ENCODE measurements at regions not wholly inside any gene's neighbourhood (a gene's known extent, or its start where the extent isn't known, plus 50 kb on each side); places are given as distances from the start of the nearest gene placed in this dataset.

DNA sequence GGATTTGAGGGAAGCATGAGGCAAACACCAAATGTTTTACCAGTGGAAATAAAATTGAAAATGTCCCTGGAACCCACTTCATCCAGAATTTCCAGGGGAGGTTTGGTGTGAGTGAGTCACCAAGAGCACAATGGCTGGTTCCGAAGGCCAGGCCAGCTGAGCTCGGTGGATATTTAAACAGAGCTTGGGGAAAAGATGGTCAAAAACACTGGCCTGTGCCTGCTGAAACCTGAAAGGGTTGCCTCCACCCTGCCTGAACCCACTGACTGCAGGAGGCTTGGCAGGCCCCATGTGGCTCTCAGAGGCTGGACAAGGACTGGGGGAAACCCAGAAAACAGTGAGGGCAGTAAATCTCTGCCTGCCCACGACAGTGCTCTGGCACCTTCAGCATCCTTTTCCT, 93.9 kb downstream of the TTC32 start:
- no peak for DNase-seq

- DNase-seq = no peak
These were observed 94.4 kb downstream of the TTC32 start for GRCh38 chr2:19807346-19807745.

DNA sequence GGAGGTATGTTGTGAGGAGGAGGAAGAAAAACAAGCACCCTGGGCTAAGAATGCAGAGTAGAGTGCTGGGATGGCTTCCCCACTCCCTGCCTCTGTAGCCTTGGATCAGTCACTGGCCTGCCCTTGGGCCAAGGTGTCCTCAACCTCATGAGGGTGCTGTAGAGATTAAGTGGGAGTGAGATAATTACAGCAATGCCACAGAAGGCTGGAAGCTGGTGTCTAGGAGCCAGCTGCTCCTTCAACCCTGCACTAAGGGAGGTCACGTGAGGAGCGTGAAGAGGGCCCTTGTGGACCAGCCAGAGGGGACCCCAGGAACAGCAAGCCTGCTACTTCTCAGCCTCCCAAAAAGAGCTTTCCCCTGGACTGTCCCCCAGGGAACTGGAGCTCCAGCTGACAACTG, 95.2 kb downstream of the TTC32 start:
- DNase-seq = no peak

- DNase-seq = no peak
These were observed 95.7 kb downstream of the TTC32 start for GRCh38 chr2:19806131-19806530.

DNA sequence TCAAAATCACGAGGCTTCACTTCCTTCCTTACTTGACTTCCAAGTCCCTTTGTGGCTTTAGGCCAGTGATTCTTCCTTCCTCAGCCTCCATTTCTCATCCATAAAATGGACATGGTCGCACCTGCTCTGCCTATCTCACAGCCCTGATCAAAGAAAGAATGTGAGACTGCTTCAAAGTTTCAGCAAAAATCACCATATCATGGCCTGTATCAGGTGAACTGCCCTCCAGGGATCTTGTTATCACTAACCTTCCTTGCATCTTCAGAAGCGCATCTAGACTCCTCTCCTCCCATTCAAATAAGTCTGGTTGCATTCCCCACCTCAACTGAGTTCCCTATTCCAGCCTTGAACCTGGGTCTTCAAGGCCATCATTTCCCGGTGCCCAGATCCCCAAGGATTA, 96.5 kb downstream of the TTC32 start:
- no peak for DNase-seq

- DNase-seq = no peak
These were observed 97.0 kb downstream of the TTC32 start for GRCh38 chr2:19804639-19805260.

- DNase-seq = peak; percentile 35
These were observed 99.5 kb downstream of the TTC32 start for GRCh38 chr2:19802086-19802841.

GRCh38 chr2:19801367-19802080, 100.3 kb downstream of the TTC32 start:
- DNase-seq = peak; percentile 96

DNA sequence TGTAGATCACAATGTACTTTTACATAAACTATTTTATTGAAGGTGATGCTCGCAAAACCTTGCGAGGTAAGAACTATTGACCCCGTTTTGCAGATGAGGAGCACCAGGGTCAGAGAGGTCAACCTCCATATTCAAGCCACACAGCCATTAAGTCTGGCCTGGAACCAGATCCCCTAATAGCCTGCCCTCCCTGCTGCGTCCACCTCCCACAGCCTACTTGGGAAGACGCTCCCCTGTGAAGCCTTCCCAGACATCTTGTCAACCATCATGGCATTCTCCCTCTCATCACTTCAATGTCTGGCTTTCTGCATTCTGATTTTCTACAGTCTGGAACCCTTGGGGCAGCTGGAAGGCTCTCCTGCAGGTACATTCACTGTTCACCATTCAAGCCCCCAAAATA, 101.0 kb downstream of the TTC32 start:
- DNase-seq = no peak

DNA sequence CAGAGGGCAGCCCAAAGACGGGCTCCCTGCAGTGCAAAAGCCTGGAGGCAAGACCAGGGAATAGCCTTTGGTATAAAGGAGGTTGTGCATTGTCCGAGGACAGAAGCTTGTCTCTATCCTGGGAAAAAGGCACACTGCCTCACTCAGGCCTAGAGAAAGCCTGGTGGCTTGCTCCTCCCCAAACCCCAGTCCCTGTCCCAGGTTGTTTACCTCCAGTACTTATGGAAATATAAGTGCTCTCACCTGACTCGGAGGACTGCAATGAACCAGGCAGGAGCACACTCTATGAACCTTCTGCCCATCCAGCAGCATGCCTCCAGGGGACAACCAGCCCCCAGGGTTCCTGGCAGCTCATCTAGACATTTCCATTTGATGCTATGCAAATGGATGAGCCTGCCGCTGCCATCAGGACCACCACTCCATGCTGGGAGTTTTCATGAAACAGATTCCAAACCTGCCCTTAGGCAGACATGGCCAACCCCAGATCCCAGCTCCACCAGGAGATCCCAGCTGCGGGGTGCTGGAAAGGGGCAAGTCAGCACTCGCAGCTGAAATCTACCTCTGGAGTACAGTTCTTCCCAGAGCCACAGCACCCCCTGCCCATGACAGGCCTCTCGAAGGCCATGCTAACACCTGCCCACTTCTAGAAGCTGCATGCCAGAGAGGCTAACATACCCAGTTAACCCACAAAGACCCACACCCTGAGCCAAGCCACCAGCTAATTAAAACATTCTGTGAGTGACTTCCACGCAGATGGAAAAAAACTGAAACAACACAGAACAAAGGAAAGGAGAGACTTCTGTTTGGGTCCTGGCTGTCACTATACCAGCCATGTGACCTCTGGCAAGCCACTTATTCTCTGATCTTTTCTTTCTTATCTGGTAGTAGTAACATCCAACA, 101.7 kb downstream of the TTC32 start:
- no peak for DNase-seq

- DNase-seq = no peak
These were observed 103.9 kb downstream of the TTC32 start for GRCh38 chr2:19797871-19798270.

DNA sequence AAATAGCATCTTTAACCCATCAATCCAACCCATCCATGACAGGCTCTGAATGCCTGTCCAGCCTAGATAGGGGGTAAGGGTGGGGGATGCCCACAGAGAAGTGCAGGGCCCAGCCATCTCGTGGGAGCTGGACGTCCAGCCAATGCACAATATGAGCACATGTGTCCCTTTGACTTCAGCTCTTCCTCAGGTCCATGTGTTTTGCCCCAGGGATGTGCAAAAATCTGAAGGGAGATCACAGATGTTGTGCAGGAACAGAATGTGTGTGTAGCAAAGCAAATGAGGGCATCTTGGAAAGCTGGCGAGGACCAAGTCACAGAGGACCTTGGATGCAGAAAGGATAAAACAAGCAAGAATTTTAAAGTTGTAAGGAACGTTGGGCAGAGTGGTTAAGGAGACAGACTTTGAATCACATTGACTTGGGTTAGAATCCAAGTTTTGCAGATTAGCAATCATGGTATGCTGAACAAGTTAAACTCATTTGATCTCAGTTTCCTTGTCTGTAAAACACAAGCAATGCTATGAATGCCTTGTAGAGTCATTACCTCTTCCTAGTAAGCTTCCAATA, 104.5 kb downstream of the TTC32 start:
- DNase-seq = no peak

DNA sequence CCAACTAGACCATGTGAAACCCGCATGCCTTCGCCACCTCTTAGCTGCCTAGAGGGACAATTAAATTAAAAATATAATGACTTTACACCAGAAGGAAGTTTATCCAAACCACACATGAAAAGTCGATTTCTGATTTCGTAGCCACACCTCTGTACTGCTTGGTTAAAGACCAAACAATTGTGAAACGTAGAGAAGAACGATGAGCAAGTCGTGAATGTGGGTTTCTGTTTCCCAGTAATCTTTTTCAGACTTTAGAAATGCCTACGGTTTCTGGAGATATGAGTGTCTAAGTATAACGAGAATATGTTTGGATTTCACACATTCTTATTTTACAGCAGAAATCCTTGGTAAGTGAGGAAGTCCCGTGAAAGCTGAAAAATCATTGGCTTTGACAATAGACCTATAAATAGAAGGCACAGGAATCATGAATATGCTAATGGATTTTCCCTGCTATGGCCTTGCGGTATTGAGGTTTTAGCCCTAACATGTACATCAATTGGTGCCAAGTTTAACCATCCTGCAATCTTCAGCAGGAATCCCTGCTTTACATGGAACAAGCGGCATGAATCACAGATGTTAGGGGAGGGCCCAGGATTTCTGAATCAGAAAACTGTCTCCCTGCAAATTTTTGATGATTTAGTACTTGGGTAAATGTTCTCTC, 105.6 kb downstream of the TTC32 start:
- peak; percentile 89 for DNase-seq

DNA sequence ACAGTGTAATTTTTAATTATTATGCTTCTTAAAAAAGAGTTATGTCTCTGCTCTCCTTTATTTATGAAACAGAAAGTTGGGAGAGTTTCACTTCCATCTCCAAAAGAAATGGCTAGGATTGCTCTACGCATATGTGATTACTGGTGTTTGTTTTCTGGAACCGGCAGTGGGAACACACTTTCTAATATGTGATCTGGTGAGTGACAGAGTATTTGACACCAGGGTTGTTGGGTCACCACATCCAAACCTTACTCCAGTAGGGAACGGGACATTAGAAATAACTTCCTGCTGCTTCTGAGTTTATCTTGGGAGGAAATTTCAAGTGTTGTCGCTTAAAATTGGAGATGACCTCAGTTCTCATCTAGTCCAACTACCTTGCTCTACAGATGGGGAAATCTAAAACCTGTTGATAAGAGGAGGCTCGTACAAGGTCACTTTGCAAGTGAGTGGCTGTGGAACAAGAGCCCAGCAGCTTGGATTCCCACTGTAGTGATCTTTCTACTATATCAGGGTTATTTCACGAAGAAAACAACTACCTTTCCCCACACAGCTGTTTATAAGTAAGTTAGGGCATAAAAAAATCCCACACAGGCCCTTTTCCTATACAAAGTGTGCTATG, 108.5 kb downstream of the TTC32 start:
- no peak for DNase-seq

- DNase-seq = no peak
These were observed 111.5 kb downstream of the TTC32 start for GRCh38 chr2:19790291-19790690.

DNA sequence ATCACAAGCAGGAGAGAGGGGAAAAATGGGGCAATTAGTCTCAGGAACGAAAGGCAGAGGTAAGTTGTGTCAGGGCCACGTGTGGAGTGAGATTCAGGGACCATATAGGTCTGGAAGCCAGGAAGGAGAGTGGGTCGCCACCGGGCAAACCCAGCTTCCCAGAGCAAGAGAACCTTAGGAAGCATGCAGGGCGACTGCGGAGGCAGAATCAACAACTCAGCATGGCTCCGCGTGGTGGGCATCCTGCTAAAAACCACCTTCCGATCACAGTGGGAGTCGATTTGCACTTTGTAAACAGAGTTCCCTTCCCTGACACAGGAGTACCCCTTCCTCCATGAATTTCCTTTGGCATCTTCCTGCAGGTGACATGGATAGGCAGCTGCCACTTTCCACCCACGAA, 114.6 kb downstream of the TTC32 start:
- DNase-seq = no peak

DNA sequence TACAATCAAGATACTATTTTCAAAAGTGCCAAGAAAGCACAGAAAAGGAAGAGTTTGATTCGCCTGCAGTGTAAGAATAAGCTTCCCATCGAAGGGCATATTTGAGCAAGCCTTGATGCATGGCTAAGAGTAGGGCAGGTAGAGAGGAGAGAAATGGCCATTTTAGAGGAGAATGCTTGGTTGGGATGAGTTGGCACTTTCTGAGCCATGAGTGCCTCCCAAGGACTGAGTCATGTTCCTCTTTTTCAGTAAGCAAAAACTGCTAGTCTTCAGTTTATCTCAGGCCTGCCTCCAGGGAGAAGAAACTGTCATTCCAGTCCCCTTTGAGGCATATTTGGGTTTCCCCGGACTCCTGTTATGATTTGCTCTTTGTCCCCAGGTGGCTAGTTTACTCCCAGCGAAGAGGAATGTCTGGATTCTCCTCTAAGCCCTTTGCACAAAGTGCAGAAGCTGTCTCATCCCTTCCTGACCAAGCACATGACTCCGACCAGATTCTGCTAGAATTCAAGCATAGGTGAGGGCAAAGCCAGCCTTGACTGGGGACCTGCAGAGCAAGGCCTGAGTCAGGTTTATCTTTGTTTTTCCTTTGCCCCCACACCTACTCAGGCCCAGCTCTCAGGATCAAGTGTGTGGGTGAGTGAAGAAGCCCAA, 115.2 kb downstream of the TTC32 start:
- DNase-seq = peak; percentile 64

DNA sequence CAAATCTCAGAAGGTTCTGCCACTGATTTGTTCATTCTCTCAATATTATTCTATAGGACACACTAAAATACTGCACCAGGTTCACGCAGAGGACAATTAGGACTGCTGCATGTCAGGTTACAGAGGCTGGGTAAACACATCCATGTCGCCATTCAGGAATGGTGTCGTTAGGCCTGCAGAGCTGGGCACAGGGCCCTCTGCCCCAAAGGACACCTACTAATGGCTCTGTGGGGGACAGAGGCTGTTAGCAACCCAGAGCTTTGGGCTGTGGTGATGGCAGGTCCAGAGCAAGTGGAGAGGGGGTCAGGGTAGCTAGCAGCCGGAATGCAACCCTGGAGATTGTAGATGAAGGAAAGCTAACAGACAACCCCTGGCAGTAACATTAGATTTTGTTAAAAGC, 115.9 kb downstream of the TTC32 start:
- DNase-seq = no peak

- peak; percentile 30 for DNase-seq
These were observed 116.3 kb downstream of the TTC32 start for GRCh38 chr2:19785447-19785846.

DNA sequence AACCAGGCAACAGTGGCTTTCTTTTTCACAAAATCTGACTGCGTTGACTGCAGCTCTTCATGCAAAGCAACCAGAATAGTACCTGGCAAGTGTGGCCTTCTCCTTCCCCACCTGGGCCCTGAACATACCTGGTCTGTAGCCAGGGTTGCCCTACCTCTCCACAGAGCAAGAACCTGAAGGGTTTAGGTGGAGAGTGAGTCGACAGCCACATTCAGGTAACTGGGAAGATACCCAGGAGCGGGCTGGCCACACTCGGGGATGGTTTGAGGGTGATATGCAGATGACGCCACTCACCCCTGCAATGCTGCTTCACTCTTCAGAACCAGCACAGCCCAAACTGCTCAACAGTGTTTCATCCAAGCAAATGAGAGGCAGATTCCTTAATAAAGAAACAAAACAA, 117.3 kb downstream of the TTC32 start:
- no peak for DNase-seq

- DNase-seq = no peak
These were observed 117.8 kb downstream of the TTC32 start for GRCh38 chr2:19783935-19784334.
